Stimulated activated CD4-positive, alpha-beta T cell treated with anti-CD3 and anti-CD28 coated beads, Interleukin-2, amount 100 ng/mL, for 48 hours (primary cell): ENCODE measurements at regions not wholly inside any gene's neighbourhood (a gene's known extent, or its start where the extent isn't known, plus 50 kb on each side); places are given as distances from the start of the nearest gene placed in this dataset.

Experiments
- DNase-seq, 2 donors: peaks; one replicate each; pipeline ENCODE4 v3.0.0-alpha.2; 2020

- DNase-seq: no peak
Observed at GRCh38 chr1:59007820-59008598, 224.2 kb upstream of the JUN start.

- no peak for DNase-seq
Observed at GRCh38 chr1:59008599-59009347, 224.9 kb upstream of the JUN start.

- DNase-seq: no peak
Observed at GRCh38 chr1:59011663-59012062, 227.8 kb upstream of the JUN start.

- DNase-seq: no peak
Observed at GRCh38 chr1:59012378-59012777, 228.5 kb upstream of the JUN start.

- no peak for DNase-seq
Observed at GRCh38 chr1:59013276-59013927, 229.6 kb upstream of the JUN start.

GRCh38 chr1:59013928-59014279 lies 230.1 kb upstream of the JUN start:
- DNase-seq: no peak

- no peak for DNase-seq
Observed at GRCh38 chr1:59014827-59015226, 231.0 kb upstream of the JUN start.

- no peak for DNase-seq
Observed at GRCh38 chr1:59015708-59016107, 231.9 kb upstream of the JUN start.

- no peak for DNase-seq
Observed at GRCh38 chr1:59016390-59016789, 232.5 kb upstream of the JUN start.

- DNase-seq: no peak
Observed at GRCh38 chr1:59017501-59018231, 233.8 kb upstream of the JUN start.

GRCh38 chr1:59018446-59018845 lies 234.6 kb upstream of the JUN start:
- DNase-seq: no peak

- DNase-seq: no peak
Observed at GRCh38 chr1:59018860-59019259, 235.0 kb upstream of the JUN start.

GRCh38 chr1:59020151-59020997 lies 236.5 kb upstream of the JUN start:
- DNase-seq: no peak

GRCh38 chr1:59022199-59022598 lies 238.4 kb upstream of the JUN start:
- no peak for DNase-seq

- no peak for DNase-seq
Observed at GRCh38 chr1:59022799-59023198, 239.0 kb upstream of the JUN start.

- DNase-seq: no peak
Observed at GRCh38 chr1:59025201-59025600, 241.4 kb upstream of the JUN start.

GRCh38 chr1:59025898-59026426 lies 242.1 kb upstream of the JUN start:
- no peak for DNase-seq

GRCh38 chr1:59026472-59026948 lies 242.7 kb upstream of the JUN start:
- DNase-seq: no peak

GRCh38 chr1:59027177-59027576 lies 243.3 kb upstream of the JUN start:
- no peak for DNase-seq

GRCh38 chr1:59028048-59028447 lies 244.2 kb upstream of the JUN start:
- no peak for DNase-seq

GRCh38 chr1:59029411-59030167 lies 245.7 kb upstream of the JUN start:
- DNase-seq: no peak
